PC-9 (cell line): ENCODE measurements at regions not wholly inside any gene's neighbourhood (a gene's known extent, or its start where the extent isn't known, plus 50 kb on each side); places are given as distances from the start of the nearest gene placed in this dataset.

Source experiments
- EZH2 ChIP-seq: fragments of 200-600 bp; sonication (generic); IDR thresholded peaks from 2 replicates; pipeline ENCODE4 v1.8.0; 2017; ENCODE audit warnings: antibody characterized with exemption, low read depth
- TF ChIP-seq, protein P1 (sequence below): fragments of 200-600 bp; sonication (generic); conservative IDR thresholded peaks from 2 replicates; pipeline ENCODE4 v1.6.1; 2017; ENCODE audit warnings: mixed run types, antibody characterized with exemption, mild to moderate bottlenecking, moderate library complexity

DNA sequence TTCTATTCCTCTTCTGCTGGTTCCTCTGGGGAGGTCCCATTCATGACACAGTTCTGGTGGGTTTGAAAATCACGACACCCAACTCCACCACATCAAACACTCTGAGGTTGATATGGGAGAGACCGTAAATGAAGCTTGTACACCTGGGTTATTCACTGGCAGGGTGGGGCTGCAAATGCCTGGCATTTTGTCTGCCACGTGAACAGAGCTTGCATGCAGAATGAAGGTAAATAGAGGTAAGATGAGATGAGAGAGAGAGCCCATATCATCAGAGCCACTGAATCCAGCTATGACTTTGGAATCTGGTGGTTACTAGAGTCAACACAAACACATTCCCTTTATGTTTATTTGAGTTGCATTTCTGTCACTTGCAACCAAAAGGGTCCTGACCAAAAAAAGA is 97.4 kb downstream of the BANF2 start:
- TF ChIP-seq, protein P1, sequence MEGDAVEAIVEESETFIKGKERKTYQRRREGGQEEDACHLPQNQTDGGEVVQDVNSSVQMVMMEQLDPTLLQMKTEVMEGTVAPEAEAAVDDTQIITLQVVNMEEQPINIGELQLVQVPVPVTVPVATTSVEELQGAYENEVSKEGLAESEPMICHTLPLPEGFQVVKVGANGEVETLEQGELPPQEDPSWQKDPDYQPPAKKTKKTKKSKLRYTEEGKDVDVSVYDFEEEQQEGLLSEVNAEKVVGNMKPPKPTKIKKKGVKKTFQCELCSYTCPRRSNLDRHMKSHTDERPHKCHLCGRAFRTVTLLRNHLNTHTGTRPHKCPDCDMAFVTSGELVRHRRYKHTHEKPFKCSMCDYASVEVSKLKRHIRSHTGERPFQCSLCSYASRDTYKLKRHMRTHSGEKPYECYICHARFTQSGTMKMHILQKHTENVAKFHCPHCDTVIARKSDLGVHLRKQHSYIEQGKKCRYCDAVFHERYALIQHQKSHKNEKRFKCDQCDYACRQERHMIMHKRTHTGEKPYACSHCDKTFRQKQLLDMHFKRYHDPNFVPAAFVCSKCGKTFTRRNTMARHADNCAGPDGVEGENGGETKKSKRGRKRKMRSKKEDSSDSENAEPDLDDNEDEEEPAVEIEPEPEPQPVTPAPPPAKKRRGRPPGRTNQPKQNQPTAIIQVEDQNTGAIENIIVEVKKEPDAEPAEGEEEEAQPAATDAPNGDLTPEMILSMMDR: no peak
- no peak for TF ChIP-seq EZH2
